ENCODE measurements at regions not wholly inside any gene's neighbourhood (a gene's known extent, or its start where the extent isn't known, plus 50 kb on each side); places are given as distances from the start of the nearest gene placed in this dataset.

DNA sequence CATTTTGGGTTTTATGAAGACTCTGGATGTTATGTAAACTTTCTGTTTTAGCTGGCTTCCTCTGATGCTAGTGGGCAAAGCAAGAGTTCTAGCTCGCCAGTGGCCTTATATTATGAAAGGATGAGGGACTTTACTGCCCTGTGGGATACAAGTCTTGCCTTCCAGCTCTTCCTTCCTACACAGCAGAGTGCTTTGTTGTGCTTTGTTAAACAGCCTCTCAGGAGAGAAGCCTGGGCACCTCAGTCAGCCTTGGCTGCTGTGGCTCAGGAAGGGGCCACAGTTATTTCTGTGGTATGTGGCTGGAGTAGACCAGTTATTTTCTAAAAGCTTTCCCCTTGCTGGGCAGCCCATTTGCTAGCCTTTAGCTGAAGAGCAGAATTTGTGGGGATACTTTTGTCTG lies 69.5 kb upstream of the SUCLG2 start:
- Histone ChIP-seq H3K27me3 (no peaks in the 10 kb centered on the region), H3K27ac (no peak overlapping the region), H3K4me3 (no peak overlapping the region), H3K4me1 (no peaks in the 10 kb centered on the region), H3K9me3 (peaks cover 0 to 14% (median 3%) of the 10 kb centered on the region in 4 donors), H3K36me3 (no peaks in the 10 kb centered on the region)
- intact Hi-C loops (cut with DNase I; ENCODE audit: low total_unique reads) = no loop called here
- TF ChIP-seq POLR2A (IDR thresholded peaks at IDR 0.05) (no peak), POLR2AphosphoS5 (IDR thresholded peaks at IDR 0.05) (no peak), EP300 (IDR thresholded peaks at IDR 0.05) (no peak)
- TF ChIP-seq, protein P1, sequence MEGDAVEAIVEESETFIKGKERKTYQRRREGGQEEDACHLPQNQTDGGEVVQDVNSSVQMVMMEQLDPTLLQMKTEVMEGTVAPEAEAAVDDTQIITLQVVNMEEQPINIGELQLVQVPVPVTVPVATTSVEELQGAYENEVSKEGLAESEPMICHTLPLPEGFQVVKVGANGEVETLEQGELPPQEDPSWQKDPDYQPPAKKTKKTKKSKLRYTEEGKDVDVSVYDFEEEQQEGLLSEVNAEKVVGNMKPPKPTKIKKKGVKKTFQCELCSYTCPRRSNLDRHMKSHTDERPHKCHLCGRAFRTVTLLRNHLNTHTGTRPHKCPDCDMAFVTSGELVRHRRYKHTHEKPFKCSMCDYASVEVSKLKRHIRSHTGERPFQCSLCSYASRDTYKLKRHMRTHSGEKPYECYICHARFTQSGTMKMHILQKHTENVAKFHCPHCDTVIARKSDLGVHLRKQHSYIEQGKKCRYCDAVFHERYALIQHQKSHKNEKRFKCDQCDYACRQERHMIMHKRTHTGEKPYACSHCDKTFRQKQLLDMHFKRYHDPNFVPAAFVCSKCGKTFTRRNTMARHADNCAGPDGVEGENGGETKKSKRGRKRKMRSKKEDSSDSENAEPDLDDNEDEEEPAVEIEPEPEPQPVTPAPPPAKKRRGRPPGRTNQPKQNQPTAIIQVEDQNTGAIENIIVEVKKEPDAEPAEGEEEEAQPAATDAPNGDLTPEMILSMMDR (IDR thresholded peaks at IDR 0.05) = no peak
- 88 to 100% (median 96%) methylated on average over 1 of the region's 1 CpG for WGBS, 5 donors
- DNase-seq = no peak

DNA sequence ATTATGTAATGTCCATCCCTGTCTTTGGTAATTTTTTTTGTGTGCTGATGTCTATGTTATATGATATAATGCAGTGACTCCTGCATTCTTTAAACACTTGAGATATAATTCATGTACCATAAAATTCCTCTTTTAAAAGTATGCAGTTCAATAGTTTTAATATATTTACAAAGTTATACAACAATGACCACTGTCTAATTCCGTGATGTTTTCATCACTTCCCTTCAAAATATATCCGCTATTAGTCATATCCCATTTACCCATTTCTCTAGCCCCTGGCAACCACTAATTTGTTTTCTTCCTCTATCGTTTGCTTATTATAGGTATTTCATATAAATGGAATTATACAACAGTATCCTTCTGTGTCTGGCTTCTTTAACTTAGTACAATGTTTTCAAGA lies 64.9 kb upstream of the SUCLG2 start:
- Histone ChIP-seq H3K4me1 (no peaks in the 10 kb centered on the region), H3K4me3 (no peak overlapping the region), H3K27ac (no peak overlapping the region), H3K27me3 (no peaks in the 10 kb centered on the region), H3K36me3 (no peaks in the 10 kb centered on the region), H3K9me3 (peaks cover 0 to 8% (median 3%) of the 10 kb centered on the region in 4 donors)
- WGBS, 5 donors = 89 to 97% (median 96%) methylated on average over 3 of the region's 3 CpGs
- no peak for TF ChIP-seq POLR2A (IDR thresholded peaks at IDR 0.05)
- TF ChIP-seq, protein P1 (IDR thresholded peaks at IDR 0.05) = no peak
- no peak for TF ChIP-seq POLR2AphosphoS5 (IDR thresholded peaks at IDR 0.05)
- no peak for TF ChIP-seq EP300 (IDR thresholded peaks at IDR 0.05)
- no peak for DNase-seq
- intact Hi-C loops (cut with DNase I; ENCODE audit: low total_unique reads) = no loop called here

DNA sequence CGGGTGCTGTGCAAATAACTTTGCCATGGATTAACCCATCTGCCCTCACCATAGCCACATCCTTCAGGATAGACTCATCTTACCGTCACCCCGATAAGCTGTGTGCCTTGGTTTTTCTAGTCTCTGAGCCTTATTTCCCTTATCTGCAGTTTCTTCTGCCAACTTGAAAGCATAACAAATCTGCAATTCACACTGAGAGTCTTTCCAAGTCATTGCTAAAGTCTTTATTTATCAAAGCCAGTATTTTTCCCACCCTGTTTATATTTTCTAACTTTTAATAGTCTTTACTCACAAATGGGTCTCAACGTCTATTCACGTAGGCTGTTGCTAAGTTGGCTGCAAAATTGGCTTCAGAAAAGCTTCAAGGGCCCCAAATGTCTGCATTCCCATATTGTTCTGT lies 61.6 kb upstream of the SUCLG2 start:
- TF ChIP-seq, protein P1 (IDR thresholded peaks at IDR 0.05) = no peak
- TF ChIP-seq POLR2AphosphoS5 (IDR thresholded peaks at IDR 0.05) = no peak
- no peak for TF ChIP-seq POLR2A (IDR thresholded peaks at IDR 0.05)
- TF ChIP-seq EP300 (IDR thresholded peaks at IDR 0.05) = no peak
- intact Hi-C loops (cut with DNase I; ENCODE audit: low total_unique reads) = no loop called here

DNA sequence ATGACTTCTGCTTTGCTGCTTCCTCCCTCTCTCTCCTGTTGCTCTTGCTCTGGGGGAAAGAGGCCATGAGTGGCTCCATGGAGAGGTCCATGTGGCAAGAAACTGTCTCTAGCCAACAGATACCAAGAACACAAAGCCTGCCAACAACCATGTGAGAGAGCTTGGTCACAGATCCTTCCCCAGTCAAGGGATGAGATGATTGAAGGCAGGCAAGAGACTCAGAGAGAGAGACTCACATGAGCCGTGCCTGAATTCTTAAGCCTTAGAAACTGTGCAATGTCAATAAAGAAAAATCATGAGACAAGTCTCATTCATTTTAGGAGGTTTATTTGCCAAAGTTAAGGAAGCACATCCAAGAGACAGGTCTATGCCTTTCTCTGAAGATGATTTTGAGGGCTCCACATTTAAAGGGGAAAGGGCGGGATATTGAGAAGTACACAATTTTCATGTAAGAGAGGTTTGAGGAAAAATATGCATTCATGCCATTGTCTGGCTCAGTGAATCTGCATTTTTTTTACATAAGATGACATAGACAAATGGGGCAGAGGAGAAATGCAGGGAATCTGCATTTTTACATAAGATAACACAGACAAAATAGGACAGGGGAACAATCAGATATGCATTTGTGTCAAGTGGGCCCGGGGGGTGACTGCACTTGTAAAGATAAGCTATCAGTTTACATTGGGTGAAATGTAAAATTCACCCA lies 59.5 kb upstream of the SUCLG2 start:
- intact Hi-C loops (cut with DNase I; ENCODE audit: low total_unique reads) = no loop called here
- DNase-seq = no peak
- Histone ChIP-seq H3K4me1 (no peaks in the 10 kb centered on the region), H3K27ac (no peak overlapping the region), H3K27me3 (no peaks in the 10 kb centered on the region), H3K4me3 (no peak overlapping the region), H3K9me3 (no peaks in the 10 kb centered on the region), H3K36me3 (no peaks in the 10 kb centered on the region)
- TF ChIP-seq POLR2AphosphoS5 (IDR thresholded peaks at IDR 0.05) (no peak), EP300 (IDR thresholded peaks at IDR 0.05) (no peak), POLR2A (IDR thresholded peaks at IDR 0.05) (no peak)
- TF ChIP-seq, protein P1 (IDR thresholded peaks at IDR 0.05) = no peak
- WGBS, 5 donors = 63 to 78% (median 65%) methylated on average over 3 of the region's 3 CpGs

More for the DNA sequence above, 61.6 kb upstream of the SUCLG2 start:
- H3K4me1 ChIP-seq = no peaks in the 10 kb centered on the region
- peaks cover 0 to 4% (median under 1%) of the 10 kb centered on the region in 4 donors for H3K9me3 ChIP-seq
- H3K27me3 ChIP-seq = no peaks in the 10 kb centered on the region
- no peak overlapping the region for H3K27ac ChIP-seq
- no peak for DNase-seq
- no peaks in the 10 kb centered on the region for H3K36me3 ChIP-seq
- 77 to 86% (median 80%) methylated on average over 5 of the region's 5 CpGs for WGBS, 5 donors
- H3K4me3 ChIP-seq = no peak overlapping the region
